ENCODE measurements at regions not wholly inside any gene's neighbourhood (a gene's known extent, or its start where the extent isn't known, plus 50 kb on each side); places are given as distances from the start of the nearest gene placed in this dataset.

GRCh38 chr3:35437381-35437780 is 201.9 kb upstream of the ARPP21 start:
- no peaks in the 10 kb centered on the region for H3K4me1 ChIP-seq
- TF ChIP-seq CTCF (IDR thresholded peaks at IDR 0.05) (no peak), POLR2A (IDR thresholded peaks at IDR 0.05) (no peak)
- no peaks in the 10 kb centered on the region for H3K36me3 ChIP-seq
- H3K27me3 ChIP-seq: no peaks in the 10 kb centered on the region
- no peak overlapping the region for H3K27ac ChIP-seq
- H3K4me3 ChIP-seq: no peak overlapping the region
- WGBS, 2 donors: 82 to 83% methylated on average over 1 of the region's 1 CpG
- no peak for DNase-seq
- H3K9me3 ChIP-seq: no peaks in the 10 kb centered on the region
- intact Hi-C loops (cut with DNase I): no loop called here

- Histone ChIP-seq H3K36me3 (no peaks in the 10 kb centered on the region), H3K4me3 (no peak overlapping the region), H3K27ac (no peak overlapping the region), H3K9me3 (no peaks in the 10 kb centered on the region), H3K4me1 (no peaks in the 10 kb centered on the region), H3K27me3 (no peaks in the 10 kb centered on the region)
- 17 to 67% methylated on average over 1 of the region's 1 CpG for WGBS, 2 donors
- intact Hi-C loops (cut with DNase I): no loop called here
- DNase-seq: no peak
- TF ChIP-seq CTCF (IDR thresholded peaks at IDR 0.05) (no peak), POLR2A (IDR thresholded peaks at IDR 0.05) (no peak)
Measured at GRCh38 chr3:35438101-35438500, 201.2 kb upstream of the ARPP21 start.

GRCh38 chr3:35439663-35440062 is 199.7 kb upstream of the ARPP21 start:
- 76 to 82% methylated on average over 5 of the region's 5 CpGs for WGBS, 2 donors
- no peak overlapping the region for H3K4me3 ChIP-seq
- no peaks in the 10 kb centered on the region for H3K36me3 ChIP-seq
- H3K9me3 ChIP-seq: no peaks in the 10 kb centered on the region
- intact Hi-C loops (cut with DNase I): no loop called here
- DNase-seq: no peak
- no peaks in the 10 kb centered on the region for H3K4me1 ChIP-seq
- no peaks in the 10 kb centered on the region for H3K27me3 ChIP-seq
- TF ChIP-seq CTCF (IDR thresholded peaks at IDR 0.05) (no peak), POLR2A (IDR thresholded peaks at IDR 0.05) (no peak)
- H3K27ac ChIP-seq: no peak overlapping the region

GRCh38 chr3:35440826-35441225 is 198.5 kb upstream of the ARPP21 start:
- no peaks in the 10 kb centered on the region for H3K36me3 ChIP-seq
- no peaks in the 10 kb centered on the region for H3K9me3 ChIP-seq
- no peak for TF ChIP-seq POLR2A (IDR thresholded peaks at IDR 0.05)
- TF ChIP-seq CTCF (IDR thresholded peaks at IDR 0.05): no peak
- intact Hi-C loops (cut with DNase I): no loop called here
- DNase-seq: no peak
- no peak overlapping the region for H3K27ac ChIP-seq
- H3K4me1 ChIP-seq: no peaks in the 10 kb centered on the region
- no peaks in the 10 kb centered on the region for H3K27me3 ChIP-seq
- no peak overlapping the region for H3K4me3 ChIP-seq

GRCh38 chr3:35446896-35447295 is 192.4 kb upstream of the ARPP21 start:
- TF ChIP-seq CTCF (IDR thresholded peaks at IDR 0.05): no peak
- no peak for TF ChIP-seq POLR2A (IDR thresholded peaks at IDR 0.05)
- Histone ChIP-seq H3K27ac (no peak overlapping the region), H3K4me1 (no peaks in the 10 kb centered on the region), H3K27me3 (no peaks in the 10 kb centered on the region), H3K9me3 (no peaks in the 10 kb centered on the region), H3K36me3 (no peaks in the 10 kb centered on the region), H3K4me3 (no peak overlapping the region)
- intact Hi-C loops (cut with DNase I): no loop called here
- WGBS, 2 donors: 74 to 78% methylated on average over 2 of the region's 2 CpGs
- no peak for DNase-seq

Measured in esophagus squamous epithelium (tissue), 5 donors.